ENCODE measurements at regions not wholly inside any gene's neighbourhood (a gene's known extent, or its start where the extent isn't known, plus 50 kb on each side); places are given as distances from the start of the nearest gene placed in this dataset.

DNA sequence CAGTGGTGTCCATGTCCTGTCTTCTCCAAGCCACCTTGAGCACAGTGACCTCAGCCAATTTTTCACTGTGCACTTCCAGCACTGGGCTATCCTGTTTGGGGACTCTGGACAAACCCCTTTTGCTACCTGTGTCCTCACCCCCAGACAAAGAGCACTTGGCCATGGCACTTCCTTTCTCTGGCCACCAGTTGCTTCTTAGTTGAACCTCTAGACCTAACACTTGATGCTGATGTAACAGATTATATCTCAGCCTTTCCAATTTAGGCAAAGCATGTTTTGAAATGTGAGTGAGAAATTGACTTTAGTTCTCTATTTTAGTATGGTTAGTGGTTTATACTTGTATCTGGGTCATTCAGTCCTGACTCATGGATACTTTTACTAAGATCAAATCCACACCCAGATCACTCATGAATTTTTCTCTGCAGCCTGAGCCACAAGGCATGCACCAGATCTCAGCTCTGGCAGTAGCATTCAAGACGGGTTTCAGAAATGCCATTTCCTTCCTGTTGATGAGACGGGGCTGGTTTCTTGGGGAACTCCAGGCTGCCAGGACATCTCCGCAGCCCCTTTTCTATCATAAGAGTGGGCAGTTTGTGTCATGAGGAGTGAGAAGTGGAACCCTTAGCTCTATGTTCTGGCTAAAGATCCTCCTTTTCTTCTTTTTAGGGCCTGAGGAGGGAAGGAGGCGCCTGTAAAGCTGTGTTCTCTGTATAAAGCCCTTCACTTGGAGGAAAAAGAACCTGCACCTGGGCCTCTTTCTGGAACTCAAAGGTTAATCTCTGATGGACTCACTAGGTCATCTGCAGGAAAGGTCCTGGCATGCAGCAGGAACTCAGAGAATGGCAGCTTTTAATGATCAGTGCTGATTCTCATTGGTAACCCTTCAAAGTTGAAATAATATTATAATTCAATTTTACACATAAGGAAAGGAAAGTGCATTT is 185.6 kb upstream of the TENM4 start:
- Histone ChIP-seq H3K4me3 (no peak overlapping the region), H3K4me1 (ENCODE audit: low read depth) (peaks cover 9% of the 10 kb centered on the region), H3K27me3 (no peaks in the 10 kb centered on the region), H3K36me3 (no peaks in the 10 kb centered on the region), H3K9me3 (ENCODE audit: low read depth) (no peaks in the 10 kb centered on the region), H3K27ac (no peak overlapping the region)
- DNase-seq (ENCODE audit: low read depth in 1 of 2, low spot score in 1 of 2), result no peak
- TF ChIP-seq, protein P1, sequence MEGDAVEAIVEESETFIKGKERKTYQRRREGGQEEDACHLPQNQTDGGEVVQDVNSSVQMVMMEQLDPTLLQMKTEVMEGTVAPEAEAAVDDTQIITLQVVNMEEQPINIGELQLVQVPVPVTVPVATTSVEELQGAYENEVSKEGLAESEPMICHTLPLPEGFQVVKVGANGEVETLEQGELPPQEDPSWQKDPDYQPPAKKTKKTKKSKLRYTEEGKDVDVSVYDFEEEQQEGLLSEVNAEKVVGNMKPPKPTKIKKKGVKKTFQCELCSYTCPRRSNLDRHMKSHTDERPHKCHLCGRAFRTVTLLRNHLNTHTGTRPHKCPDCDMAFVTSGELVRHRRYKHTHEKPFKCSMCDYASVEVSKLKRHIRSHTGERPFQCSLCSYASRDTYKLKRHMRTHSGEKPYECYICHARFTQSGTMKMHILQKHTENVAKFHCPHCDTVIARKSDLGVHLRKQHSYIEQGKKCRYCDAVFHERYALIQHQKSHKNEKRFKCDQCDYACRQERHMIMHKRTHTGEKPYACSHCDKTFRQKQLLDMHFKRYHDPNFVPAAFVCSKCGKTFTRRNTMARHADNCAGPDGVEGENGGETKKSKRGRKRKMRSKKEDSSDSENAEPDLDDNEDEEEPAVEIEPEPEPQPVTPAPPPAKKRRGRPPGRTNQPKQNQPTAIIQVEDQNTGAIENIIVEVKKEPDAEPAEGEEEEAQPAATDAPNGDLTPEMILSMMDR (IDR thresholded peaks at IDR 0.05; ENCODE audit: low read depth, low read length), result no peak

GRCh38 chr11:79623375-79623774 is 182.5 kb upstream of the TENM4 start:
- no peaks in the 10 kb centered on the region for H3K9me3 ChIP-seq (ENCODE audit: low read depth)
- peaks cover 9% of the 10 kb centered on the region for H3K4me1 ChIP-seq (ENCODE audit: low read depth)
- TF ChIP-seq, protein P1 (IDR thresholded peaks at IDR 0.05; ENCODE audit: low read depth, low read length), result no peak
- no peak overlapping the region for H3K27ac ChIP-seq
- no peaks in the 10 kb centered on the region for H3K36me3 ChIP-seq
- DNase-seq (ENCODE audit: low read depth in 1 of 2, low spot score in 1 of 2), result no peak
- no peak overlapping the region for H3K4me3 ChIP-seq
- H3K27me3 ChIP-seq, result no peaks in the 10 kb centered on the region

DNA sequence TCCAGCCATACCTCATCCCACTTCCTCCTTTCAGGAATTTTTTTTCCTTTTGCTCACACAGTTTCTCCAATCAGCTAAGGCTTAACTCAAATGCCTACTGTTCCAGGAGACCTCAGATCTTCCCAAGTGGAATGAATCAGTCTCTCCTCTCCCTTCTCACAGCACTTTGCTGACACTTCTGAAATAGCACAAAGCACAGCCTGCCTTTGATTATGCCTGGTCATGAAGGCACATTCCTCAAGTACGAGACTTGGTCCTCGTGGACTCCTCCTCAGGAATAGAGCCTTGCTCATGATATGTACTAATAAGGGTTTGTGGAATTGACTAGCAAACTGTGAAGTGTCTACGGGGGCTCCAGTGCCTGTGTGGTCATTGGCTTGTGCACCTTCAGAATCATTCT is 176.7 kb upstream of the TENM4 start:
- Histone ChIP-seq H3K27me3 (no peaks in the 10 kb centered on the region), H3K27ac (no peak overlapping the region), H3K4me1 (ENCODE audit: low read depth) (no peaks in the 10 kb centered on the region), H3K36me3 (no peaks in the 10 kb centered on the region), H3K9me3 (ENCODE audit: low read depth) (no peaks in the 10 kb centered on the region), H3K4me3 (no peak overlapping the region)
- TF ChIP-seq, protein P1 (IDR thresholded peaks at IDR 0.05; ENCODE audit: low read depth, low read length), result no peak
- peak in 1 of 2 donors; percentile 47 for DNase-seq (ENCODE audit: low read depth in 1 of 2, low spot score in 1 of 2)

DNA sequence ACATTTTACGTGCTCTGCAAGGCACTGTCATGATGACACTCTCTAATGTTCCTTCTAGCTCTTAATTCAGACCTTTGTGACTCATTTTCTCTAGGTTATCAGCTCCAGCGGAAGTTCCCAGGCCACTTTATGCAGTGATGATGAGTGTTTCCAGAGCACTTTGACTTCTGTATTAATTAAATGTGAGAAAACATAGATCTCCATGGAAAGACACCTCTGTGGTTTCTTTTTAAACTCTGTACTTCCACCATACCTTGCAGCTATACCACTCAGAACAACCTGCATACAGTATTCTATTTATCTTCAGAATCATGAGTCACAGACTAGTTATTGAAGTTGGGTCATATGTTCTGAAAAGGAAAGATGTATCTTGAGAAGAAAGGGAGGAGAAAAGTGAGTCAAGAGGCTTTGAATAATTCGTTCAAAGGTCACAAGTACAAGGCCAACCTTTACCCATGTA is 175.6 kb upstream of the TENM4 start:
- no peak for DNase-seq (ENCODE audit: low read depth in 1 of 2, low spot score in 1 of 2)
- TF ChIP-seq, protein P1 (IDR thresholded peaks at IDR 0.05; ENCODE audit: low read depth, low read length), result no peak
- no peak overlapping the region for H3K27ac ChIP-seq

GRCh38 chr11:79615425-79615824 is 174.6 kb upstream of the TENM4 start:
- TF ChIP-seq, protein P1 (IDR thresholded peaks at IDR 0.05; ENCODE audit: low read depth, low read length), result no peak
- H3K27ac ChIP-seq, result no peak overlapping the region

More for the DNA sequence above, 175.6 kb upstream of the TENM4 start:
- Histone ChIP-seq H3K36me3 (no peaks in the 10 kb centered on the region), H3K4me1 (ENCODE audit: low read depth) (no peaks in the 10 kb centered on the region), H3K27me3 (no peaks in the 10 kb centered on the region), H3K4me3 (no peak overlapping the region), H3K9me3 (ENCODE audit: low read depth) (no peaks in the 10 kb centered on the region)

More at GRCh38 chr11:79615425-79615824, 174.6 kb upstream of the TENM4 start:
- DNase-seq (ENCODE audit: low read depth in 1 of 2, low spot score in 1 of 2), result no peak
- no peaks in the 10 kb centered on the region for H3K36me3 ChIP-seq
- no peaks in the 10 kb centered on the region for H3K27me3 ChIP-seq
- H3K4me3 ChIP-seq, result no peak overlapping the region
- H3K4me1 ChIP-seq (ENCODE audit: low read depth), result no peaks in the 10 kb centered on the region
- no peaks in the 10 kb centered on the region for H3K9me3 ChIP-seq (ENCODE audit: low read depth)
